Right forelimb (tissue), 1 donor: ENCODE measurements at regions not wholly inside any gene's neighbourhood (a gene's known extent, or its start where the extent isn't known, plus 50 kb on each side); places are given as distances from the start of the nearest gene placed in this dataset.

ENCODE experiments used
- DNase-seq: peaks from one replicate; pipeline ENCODE4 v3.0.0-alpha.2; 2018

DNA sequence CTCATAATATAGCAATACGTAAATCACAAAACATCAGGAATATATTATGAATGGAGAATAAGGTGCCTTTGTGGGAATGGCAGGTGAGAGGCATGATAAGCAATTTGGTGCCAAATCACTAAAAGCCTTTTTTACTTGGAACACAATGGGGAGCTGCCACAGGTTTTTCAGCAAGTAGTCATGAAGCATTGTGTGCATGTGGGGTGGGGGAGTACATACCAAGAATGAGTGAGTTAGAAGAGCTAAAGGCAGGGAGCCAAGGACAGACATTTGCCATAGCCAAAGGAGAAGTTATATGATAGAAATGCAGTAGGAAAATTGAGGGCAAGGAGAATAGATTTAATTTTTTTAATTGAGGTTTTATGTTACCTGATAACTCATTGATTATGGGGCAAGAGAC is 445.0 kb upstream of the SMC2 start:
- DNase-seq, result no peak

DNA sequence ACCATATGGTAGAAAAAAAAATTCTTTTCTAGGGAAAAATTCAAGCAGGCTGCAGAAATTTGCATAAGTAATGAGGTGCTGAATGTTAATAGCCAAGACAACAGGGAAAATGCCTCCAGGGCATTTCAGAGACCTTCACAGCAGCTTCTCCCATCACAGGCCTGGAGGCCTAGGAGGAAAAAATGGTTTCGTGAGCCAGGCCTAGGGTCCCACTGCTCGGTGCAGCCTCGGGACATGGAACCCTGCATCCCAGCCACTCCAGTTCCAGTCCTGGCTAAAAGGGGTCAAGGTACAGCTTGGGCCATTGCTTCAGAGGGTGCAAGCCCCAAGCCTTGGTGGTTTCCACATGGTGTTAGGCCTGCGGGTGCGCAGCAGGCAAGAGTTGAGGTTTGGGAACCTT is 436.0 kb upstream of the SMC2 start:
- no peak for DNase-seq

DNA sequence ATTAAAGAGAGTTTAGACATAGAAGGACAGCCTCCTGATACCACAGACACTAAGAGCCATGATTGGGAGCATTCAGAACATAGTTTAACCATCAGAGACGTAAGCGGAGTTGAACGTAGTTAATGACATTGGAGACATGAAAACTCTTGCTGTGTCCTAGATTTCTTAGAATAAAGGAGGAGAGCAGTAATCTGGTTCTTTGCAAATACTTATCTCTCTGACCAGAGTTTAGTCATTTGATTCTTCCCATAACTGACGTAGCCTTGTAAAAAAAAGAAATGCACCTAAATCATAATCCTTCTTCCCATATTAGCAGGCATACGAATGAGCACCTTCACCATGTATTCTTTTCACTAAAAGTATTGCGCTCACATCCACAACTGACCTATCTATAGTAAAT is 433.3 kb upstream of the SMC2 start:
- no peak for DNase-seq

DNA sequence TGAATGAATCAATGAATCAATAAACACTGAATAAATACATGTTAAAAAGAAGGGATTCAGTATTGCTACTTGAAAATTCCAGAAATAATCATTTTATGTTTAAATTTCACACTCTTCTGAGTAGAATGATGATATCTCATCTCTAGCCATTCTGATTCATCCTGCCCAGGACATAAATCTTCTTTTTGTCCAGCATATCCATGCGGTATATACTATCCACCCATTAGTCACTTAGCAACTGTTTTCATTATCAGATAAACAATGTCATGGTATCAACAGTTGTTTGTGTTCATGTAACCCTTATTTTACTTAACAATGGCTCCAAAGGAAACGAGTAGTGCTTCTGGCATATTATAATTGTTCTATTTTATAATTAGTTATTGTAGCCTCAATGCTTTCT is 432.4 kb upstream of the SMC2 start:
- DNase-seq, result no peak

DNA sequence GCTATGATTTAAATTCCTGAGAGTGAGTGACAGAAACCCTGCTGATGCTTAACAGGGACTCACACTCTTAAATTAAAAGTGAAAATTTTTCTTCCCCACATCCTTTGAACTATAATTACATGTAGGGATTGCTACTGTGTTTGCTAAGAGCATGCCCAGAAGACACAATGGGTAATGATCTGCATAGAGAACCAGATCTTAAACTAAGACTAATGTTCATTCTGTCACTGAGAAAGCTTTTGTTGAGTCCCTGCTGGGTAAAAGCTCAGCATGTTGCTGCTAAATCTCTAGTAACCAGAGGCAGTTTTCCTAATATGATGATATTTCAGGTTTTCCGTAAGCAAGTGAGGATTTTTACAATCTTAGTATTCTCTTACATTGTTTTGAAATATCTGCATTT is 424.8 kb upstream of the SMC2 start:
- DNase-seq, result no peak

DNA sequence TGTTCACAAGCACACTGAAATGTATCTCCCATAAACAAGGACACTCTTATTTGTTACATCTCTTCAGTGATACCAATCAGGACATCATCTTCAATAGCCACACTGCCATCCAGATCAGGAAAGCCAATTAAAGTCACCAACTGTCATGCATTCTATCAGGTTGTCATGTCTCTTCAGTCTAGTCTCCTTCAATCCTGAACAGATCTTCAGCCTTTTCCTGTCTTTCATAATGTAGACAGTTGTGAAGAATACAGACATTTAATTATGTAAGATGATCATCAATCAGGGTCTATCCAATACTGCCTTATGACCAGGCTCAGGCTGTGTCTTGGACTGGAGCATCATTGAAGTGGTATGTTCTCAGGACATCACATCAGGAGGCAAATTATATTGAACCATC is 419.8 kb upstream of the SMC2 start:
- no peak for DNase-seq

DNA sequence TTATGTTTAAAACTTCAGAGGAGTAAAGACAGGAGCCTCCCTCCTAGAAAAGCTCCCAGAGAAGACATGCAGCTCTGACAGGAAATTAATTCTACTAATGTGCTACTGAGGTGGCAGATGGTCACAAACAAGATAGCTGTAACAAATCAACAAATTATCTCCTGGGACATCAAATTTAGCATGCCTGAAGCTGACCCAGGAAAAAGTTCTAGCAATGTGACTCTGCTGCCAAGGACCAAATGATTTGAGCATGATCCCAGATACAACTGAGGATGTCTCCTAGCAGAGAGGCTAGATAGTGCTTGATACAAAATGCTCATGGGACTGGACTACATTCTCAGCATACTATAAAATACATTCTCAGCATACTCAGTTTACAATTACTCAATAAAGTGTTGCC is 413.5 kb upstream of the SMC2 start:
- DNase-seq, result no peak

DNA sequence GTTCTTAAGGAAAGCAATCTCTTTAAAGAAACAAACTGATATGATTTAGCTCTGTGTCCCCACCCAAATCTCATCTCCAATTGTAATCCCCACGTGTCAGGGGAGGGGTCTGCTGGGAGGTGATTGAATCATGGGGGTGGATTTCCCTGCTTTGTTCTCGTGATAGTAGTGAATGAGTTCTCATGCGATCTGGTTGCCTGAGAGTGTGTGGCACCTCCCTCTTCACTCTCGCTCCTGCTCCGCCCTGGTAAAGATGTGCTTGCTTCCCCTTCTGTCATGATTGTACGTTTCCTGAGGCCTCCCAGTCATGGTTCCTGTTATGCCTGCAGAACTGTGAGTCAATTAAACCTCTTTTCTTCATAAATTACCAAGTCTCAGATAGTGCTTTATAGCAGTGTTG is 412.7 kb upstream of the SMC2 start:
- no peak for DNase-seq

DNA sequence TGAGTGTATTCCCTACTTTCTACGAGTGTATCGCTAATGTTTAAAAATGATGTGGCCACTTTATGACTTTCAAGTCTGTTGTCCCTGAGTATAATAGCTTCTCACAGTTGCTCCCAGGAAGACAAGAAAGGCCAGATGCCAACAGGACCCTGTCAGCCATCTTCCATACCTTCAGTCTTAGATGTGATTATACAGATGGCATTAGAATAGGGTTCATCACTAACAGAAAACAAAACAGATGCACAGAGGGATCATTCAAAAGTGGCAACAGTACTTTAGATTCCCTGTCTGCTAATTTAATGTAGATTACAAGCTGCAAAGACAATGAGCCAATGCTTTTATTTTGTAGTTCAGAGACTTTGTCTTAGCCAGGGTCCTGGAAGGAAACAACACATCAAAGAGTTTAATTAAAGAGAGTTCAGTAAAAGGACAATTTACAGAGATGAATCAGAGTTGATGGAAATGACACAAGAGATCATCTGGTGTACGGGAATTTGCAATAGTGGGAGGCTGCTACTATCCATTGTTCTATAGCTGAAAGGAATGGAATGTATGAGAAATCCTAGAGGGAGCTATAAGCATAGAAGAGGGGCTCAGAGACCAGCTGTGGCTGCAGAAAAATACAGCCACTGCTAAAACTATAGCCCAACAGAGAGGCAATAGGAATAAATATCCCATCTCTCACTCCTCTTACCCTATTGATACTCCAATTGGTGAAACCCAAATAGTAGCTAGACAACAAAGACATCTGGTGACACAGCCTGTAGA is 393.7 kb upstream of the SMC2 start:
- no peak for DNase-seq

DNA sequence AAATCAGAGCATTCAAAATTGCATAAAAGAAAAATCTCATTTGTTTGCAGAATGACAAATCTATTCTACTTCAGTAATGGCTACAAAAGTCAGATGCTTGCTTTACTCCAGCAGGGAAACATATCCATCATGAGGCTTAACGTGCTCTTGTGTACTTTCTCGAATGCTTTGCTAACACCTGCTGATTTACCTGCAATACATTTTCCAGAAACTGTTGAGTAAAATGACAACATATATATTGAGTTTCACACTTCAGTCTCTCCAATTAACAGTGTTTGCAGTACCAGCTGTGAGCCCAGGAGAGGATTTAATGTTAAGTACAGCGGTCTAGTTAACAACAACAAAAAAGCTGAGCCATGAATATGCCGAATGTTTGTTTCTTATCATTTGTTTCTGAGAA is 391.5 kb upstream of the SMC2 start:
- DNase-seq, result no peak

DNA sequence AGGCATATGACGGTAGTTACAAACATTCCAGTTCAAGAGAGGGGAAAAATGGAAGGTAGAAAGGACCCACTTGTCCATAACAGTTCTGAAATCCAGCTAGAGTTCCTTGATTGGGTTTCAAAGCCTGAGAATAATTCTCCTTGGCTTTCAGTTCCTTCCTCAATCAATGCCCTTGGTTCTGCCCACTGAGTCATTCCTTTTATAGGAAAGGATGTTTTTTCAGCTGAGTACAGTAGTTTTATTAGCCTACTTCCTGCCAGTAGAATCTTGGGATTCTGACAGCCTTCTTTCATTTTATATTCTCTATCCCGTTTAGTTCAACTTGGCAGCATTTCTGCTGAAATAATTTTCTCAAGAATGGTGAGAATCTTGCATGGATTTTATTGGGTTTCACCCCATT is 386.9 kb upstream of the SMC2 start:
- DNase-seq, result no peak

DNA sequence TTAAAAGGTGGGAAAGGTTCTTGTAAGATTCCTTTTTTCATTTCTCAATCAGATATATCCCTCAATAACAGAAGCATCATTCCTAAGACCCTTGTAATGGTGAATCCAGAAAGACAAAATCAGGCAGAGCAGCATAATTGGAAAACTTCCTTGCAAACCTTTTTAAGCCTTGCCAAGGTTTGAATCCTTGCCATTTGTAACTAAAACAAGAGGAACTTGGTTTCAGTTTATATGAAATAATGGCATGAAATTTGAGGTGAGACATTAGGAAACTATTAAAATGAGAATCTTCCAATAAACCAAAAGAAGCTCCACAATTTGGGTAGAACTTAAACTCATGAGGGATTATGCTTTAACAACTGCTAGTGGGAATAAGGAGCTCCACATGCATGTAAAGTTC is 384.7 kb upstream of the SMC2 start:
- DNase-seq, result no peak

DNA sequence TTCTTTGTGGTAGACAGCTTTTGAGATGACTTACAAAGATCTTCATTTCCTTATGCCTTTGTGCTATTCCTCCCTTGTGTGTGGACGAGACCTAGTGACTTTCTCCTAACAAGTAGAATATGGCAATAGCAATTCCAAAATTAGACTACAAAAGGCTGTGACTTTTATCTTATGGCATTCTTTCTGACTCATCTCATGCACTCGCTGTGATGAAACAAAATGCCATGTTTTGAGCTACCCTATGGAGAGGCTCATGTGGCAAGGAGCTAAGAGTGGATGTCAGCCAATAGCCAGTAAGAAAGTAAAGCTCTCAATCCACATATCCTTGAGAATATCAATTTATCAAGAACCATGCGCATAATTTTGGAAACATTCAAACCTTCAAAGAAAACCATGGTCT is 380.5 kb upstream of the SMC2 start:
- no peak for DNase-seq

DNA sequence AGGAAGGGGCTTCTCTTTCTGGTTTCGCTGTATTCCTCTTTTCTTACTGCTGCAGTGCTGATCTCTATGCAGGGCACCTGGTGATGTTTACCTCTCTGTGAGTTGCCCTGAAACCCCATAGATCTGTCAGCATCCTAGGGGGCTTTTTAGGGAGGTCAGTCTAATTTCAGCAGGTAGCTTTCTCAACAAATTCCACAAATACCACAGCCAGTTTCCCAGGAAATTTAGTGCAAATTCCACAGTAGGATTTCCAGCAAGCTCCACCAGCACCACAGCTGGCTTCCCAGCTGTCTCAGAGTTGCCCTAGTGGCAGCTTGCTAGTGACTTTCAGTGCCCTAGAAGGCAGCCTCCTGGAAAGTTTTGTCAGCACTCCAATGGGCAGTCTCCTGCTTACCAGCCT is 379.1 kb upstream of the SMC2 start:
- no peak for DNase-seq

DNA sequence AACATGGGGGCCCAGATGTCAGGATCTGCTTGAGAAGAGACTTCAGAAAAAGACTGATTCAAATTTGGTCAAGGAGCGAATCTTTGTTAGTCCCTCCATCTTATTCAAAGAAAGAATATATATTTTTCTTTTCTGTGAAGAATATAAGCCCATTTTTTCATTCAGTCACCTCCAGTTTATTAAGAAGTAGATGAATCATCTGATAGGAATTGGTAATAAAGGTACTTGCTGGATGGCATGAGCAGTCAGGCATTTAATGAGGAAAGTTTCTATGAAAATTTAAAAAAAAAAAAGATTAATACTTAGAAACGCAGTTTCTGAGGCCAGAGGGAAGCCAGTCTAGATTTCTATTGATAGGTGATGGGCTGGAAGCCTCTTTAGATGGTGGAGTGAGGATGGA is 373.1 kb upstream of the SMC2 start:
- DNase-seq, result no peak

DNA sequence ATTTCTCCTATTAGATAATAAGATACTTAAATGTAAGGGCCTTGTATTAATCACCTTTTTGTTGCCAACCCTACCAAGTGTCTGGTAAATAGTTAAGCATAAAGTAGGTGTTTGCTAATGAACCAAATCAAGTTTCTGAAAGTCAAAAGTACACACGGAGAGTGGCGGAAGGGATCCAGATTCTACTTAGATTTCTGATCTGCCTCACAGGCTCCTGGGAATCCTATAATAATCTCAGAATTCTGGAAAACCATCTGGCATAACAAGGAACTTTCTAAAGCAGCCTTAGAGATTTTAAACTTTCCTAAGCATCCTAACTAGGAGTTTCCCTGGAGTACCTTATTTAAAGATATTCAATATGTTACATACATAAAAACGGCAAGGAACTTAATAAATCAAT is 363.2 kb upstream of the SMC2 start:
- no peak for DNase-seq

DNA sequence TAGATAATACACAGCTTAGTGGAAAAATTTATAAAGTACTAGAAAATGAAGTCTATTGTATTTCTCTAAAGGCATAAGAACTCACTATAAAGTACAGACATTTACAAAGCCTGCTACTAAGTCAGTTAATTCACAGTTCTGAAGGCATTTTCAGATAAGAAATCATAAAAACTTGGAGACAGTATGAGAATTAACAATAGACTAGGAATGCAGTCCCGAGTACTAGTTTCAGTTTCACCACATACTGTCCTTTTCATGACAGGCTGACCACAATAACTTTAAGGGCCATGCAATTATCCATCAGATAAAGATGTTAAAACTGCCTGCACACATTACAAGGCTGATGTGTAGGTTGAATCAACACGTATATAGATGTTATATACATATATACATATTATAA is 362.6 kb upstream of the SMC2 start:
- no peak for DNase-seq

DNA sequence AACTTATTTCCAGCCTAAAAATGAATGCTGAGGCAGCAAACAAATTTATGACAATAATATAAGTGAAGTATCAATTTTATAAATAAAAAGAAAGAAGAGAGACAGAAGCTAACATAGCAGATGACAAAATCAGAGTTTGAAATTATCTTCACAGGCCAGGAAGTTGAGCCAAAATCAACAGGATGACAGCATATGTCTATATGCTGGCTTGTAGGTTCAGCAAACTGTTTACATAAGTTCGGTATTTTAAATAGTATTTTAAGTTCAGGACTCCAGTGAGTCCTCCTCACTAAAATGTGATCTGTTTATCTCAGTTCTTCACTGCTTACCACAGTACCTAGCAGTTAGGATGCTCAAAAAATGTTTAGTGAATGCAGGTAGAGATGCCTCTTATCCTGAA is 359.6 kb upstream of the SMC2 start:
- DNase-seq, result no peak

DNA sequence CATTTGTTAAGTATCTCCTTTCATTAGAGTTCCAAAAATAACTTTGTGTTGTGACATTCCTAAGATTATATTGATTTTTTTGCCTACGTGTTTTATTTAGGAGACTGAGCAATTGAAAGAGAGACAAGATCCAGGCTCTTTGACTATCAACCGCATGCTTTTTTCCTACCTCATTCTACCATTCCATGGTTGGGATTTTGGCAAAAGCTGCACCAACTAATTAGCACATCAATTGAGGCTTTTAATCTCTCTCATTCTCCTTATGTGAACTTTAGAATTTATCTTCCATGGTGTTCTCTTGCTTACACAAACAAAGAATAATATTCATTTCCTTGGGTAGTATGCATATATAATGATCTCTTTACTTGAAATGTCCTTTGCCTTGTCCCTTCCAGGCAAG is 338.7 kb upstream of the SMC2 start:
- DNase-seq, result no peak

DNA sequence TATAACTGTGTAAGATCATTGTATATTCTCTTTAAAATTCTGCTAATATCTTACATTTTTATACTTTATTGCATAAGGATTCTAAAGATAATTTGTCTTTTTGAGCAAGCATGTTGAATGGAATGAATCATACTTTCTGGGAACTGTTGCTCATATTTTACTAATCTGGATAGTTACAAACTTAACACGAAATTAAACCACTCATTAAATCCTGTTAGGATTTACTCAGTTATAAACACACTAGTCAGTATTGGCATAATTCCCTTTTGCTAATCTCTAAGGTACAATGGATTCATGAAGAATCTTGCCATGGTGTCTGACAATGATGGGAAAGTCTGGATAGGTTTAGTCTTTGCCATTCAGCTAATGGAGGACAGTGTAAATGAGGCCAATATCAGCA is 338.1 kb upstream of the SMC2 start:
- DNase-seq, result no peak

DNA sequence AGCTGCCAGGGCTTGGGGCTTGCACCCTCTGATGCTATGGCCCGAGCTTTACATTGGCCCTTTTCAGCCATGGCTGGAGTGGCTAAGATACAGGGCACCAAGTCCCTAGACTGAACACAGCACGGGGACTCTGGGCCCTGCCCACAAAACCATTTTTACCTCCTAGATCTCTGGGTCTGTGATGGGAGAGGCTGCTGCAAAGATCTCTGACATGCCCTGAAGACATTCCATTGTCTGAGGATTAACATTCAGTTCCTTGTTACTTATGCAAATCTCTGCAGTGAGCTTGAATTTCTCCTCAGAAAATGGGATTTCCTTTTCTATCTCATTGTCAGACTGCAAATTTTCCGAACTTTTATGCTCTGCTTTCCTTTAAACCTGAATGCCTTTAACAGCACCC is 337.0 kb upstream of the SMC2 start:
- no peak for DNase-seq

DNA sequence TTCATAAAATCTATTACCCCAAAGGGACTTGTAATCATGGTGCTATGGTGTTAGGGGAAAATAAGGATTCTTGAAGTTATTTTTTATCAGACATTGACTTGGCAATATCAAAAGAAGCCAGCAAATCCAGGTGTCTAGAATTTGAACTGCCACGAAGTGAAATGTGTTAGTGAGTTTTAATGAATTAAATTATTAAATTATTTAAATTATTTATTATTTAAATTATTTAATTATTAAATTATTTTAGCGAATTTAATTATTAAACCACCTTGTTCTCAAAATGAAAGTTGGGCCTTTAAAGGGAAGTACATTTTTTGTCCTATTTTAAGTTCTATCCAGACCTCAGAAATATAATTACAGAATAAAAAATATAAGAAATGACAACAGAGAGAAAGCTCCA is 332.6 kb upstream of the SMC2 start:
- no peak for DNase-seq

DNA sequence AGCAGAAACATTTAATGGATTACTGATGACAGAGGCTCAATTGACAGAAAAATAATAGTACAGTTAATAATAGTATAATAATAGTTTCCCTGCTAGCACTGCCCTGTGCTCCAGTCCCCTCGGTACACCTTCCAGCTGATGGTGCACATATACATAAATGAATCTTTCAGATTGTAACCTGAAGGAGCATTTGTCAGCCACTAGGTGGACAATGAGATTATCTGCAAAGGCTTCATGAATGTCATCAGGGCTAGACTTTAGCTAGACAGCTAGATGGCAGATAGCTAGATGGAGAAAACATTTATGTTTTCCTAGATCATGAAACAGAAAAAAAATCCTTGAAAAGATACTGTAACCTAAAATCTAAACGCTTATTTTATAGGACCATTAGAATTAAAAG is 304.4 kb upstream of the SMC2 start:
- DNase-seq, result no peak

DNA sequence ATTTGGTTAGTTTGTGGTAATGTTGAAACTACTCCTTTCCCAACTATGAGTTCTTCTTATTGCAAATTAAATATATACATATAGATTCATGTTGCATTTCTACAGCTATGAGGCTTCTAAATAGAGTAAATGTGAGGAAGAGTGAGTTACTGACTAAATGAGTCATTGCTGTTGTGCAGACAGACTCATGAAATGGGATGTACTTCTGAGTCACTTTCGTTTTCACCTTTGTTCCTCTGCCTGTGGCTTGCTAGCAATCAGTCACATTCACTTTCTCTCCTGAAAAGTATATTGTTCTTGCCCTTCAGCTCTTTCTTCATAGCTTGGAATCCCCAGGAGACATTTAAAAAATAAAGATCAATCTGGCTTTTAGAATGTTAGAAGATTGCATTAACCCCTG is 295.5 kb upstream of the SMC2 start:
- no peak for DNase-seq

DNA sequence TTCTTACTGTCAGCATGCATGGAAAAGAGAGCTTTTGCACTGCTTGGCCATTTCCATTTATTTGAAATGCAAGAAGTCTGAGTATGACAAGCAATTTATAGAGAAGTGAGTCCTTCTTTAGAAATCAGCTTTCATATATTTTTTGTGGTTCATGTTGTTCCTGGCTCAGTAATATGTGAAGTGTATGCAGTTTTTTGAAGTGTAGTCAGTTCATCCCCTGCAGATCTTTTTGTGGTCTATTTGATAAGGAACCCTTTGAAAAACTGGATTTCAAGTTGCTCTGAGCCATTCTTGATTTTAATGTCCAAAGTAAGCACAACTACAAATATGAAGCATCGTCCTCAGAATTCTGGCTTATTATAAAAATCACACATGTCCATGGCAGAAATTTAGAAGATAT is 294.1 kb upstream of the SMC2 start:
- DNase-seq, result no peak

DNA sequence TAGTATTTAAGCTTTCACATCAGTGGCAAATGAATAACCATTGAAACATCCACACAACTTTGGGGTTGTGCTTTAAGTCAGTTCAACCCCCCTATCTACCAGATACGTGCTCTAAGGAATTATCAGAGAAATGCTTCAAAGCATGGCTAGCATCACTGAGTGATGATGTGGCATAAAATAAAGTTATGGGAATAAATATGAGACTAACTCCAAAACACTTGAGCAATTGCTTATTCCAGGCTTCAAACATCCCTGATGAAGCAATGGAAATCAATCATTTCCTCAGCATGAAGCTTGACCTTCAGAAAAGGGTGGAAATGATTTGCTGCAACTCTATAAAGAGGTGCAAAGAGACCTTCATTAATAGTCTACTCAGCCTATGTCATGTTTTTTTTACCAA is 292.0 kb upstream of the SMC2 start:
- no peak for DNase-seq
